GM12878 (cell line): ENCODE measurements at regions not wholly inside any gene's neighbourhood (a gene's known extent, or its start where the extent isn't known, plus 50 kb on each side); places are given as distances from the start of the nearest gene placed in this dataset.

ENCODE experiments used
- ATAC-seq: fragments of 200-7000 bp; cut with Tn5 transposase; 3 replicates; pipeline ENCODE4 v1.9.1; 2020; ENCODE audit warnings: mild to moderate bottlenecking, moderate library complexity
- BruUV-seq: library from RNA; stranded (reverse); fragments of 400-500 nt; replicated peaks from 2 replicates; lab custom pipeline; 2021; lab: Mats Ljungman, UMichigan
- CTCF ChIA-PET: fragments of 300-600 bp; sonication (Branson Sonifier 250); formaldehyde crosslinking; extraction: SDS; loops from one replicate; lab custom pipeline; 2021; ENCODE audit warnings: inconsistent platforms; lab: Yijun Ruan, JAX
- POLR2A ChIA-PET: fragments of 350-600 bp; formaldehyde crosslinking; extraction: SDS; loops from one replicate; lab custom pipeline; 2021; ENCODE audit warnings: inconsistent platforms; lab: Charles Lee
- RAD21 ChIA-PET: fragments of 300-600 bp; sonication (Branson Sonifier 250); formaldehyde crosslinking; loops from one replicate; lab custom pipeline; 2023; ENCODE audit warnings: antibody characterized with exemption; ENCODE audit not compliant: unreplicated experiment; lab: Charles Lee
- SMC1A ChIA-PET: fragments of 300-600 bp; sonication (Branson Sonifier 250); formaldehyde crosslinking; loops from one replicate; lab custom pipeline; 2023; ENCODE audit not compliant: unreplicated experiment, uncharacterized antibody; lab: Charles Lee
- DNase-seq: peaks from one replicate; pipeline ENCODE4 v3.0.0-alpha.2; 2011; ENCODE audit warnings: low read depth, low spot score
- FAIRE-seq: peaks from 3 replicates; lab custom pipeline; 2011; peaks lifted over from hg19 to GRCh38; lab: Jason Lieb, UNC
- H2AFZ ChIP-seq: 2 replicates; pipeline ENCODE4 v1.6.0; 2011; ENCODE audit warnings: low read depth, low read length, control low read depth; ENCODE audit not compliant: control insufficient read depth
- H3K27ac ChIP-seq: 2 replicates; pipeline ENCODE4 v1.5.1; 2011; ENCODE audit warnings: control low read depth; ENCODE audit not compliant: control insufficient read depth, insufficient read depth
- H3K27me3 ChIP-seq, 2 experiments: replicated peaks in 1 of 2; 2 replicates each; pipeline versions ENCODE4 v1.6.0 to v1.6.1; 2011; ENCODE audit warnings: low read length in 1 of 2; ENCODE audit not compliant: control insufficient read depth in 2 of 2, insufficient read depth in 2 of 2
- H3K36me3 ChIP-seq, 2 experiments: 2 replicates each; pipeline ENCODE4 v1.5.1; 2011; ENCODE audit warnings: low read length in 1 of 2; ENCODE audit not compliant: control insufficient read depth in 2 of 2, insufficient read depth in 2 of 2
- H3K4me1 ChIP-seq: 2 replicates; pipeline ENCODE4 v1.6.1; 2011; ENCODE audit warnings: mild to moderate bottlenecking, low read length, moderate library complexity, mixed read lengths; ENCODE audit not compliant: control insufficient read depth, insufficient read depth
- H3K4me2 ChIP-seq: 2 replicates; pipeline ENCODE4 v1.6.0; 2011; ENCODE audit warnings: control low read depth; ENCODE audit not compliant: control insufficient read depth, insufficient read depth
- H3K4me3 ChIP-seq: fragments of 200-600 bp; sonication (generic); 2 replicates; pipeline ENCODE4 v1.5.1; 2016
- H3K79me2 ChIP-seq: 2 replicates; pipeline ENCODE4 v1.6.0; 2011; ENCODE audit warnings: low read length; ENCODE audit not compliant: control insufficient read depth, insufficient read depth
- H3K9ac ChIP-seq: 2 replicates; pipeline ENCODE4 v1.8.0; 2011; ENCODE audit warnings: low read length, control low read depth, mixed read lengths; ENCODE audit not compliant: control insufficient read depth, insufficient read depth
- H3K9me3 ChIP-seq: replicated peaks from 3 replicates; pipeline ENCODE4 v1.5.1; 2011; ENCODE audit warnings: mild to moderate bottlenecking, low read length; ENCODE audit not compliant: control insufficient read depth, insufficient read depth
- H4K20me1 ChIP-seq: 2 replicates; pipeline ENCODE4 v1.6.0; 2011; ENCODE audit not compliant: control insufficient read depth, insufficient read depth
- ATF7 ChIP-seq: fragments of 450-650 bp; IDR thresholded peaks from 2 replicates; pipeline ENCODE4 v1.6.1; 2016; ENCODE audit warnings: low read depth, mild to moderate bottlenecking
- CHD2 ChIP-seq: IDR thresholded peaks from 2 replicates; pipeline ENCODE4 v1.6.1; 2011; ENCODE audit warnings: low read depth, low read length, improper control_type of control experiment, borderline replicate concordance
- E2F8 ChIP-seq: fragments of 450-650 bp; IDR thresholded peaks from 2 replicates; pipeline ENCODE4 v1.6.1; 2018; ENCODE audit warnings: mild to moderate bottlenecking, low read depth, moderate library complexity; ENCODE audit not compliant: partially characterized antibody
- GABPA ChIP-seq: IDR thresholded peaks from 2 replicates; pipeline ENCODE4 v1.6.1; 2014; ENCODE audit warnings: antibody characterized with exemption, low read depth, mild to moderate bottlenecking, inconsistent platforms
- IKZF1 ChIP-seq: fragments of 450-650 bp; conservative IDR thresholded peaks from 2 replicates; pipeline ENCODE4 v1.6.1; 2017; ENCODE audit warnings: antibody characterized with exemption, mild to moderate bottlenecking
- IKZF2 ChIP-seq, 2 experiments: fragments of 450-650 bp; IDR thresholded peaks; 2 replicates each; pipeline ENCODE4 v1.6.1; 2017; ENCODE audit warnings: mild to moderate bottlenecking in 2 of 2, moderate library complexity in 2 of 2
- IRF4 ChIP-seq: IDR thresholded peaks from 2 replicates; pipeline ENCODE4 v1.6.1; 2011; ENCODE audit warnings: low read depth, low read length
- MTA3 ChIP-seq: IDR thresholded peaks from 2 replicates; pipeline ENCODE4 v1.6.1; 2012; ENCODE audit warnings: low read length, inconsistent platforms, borderline replicate concordance
- MXI1 ChIP-seq: fragments of 150-350 bp; IDR thresholded peaks from 2 replicates; pipeline ENCODE4 v1.6.1; 2011; ENCODE audit warnings: low read depth, mild to moderate bottlenecking, inconsistent platforms, low read length, improper control_type of control experiment
- NFYB ChIP-seq: IDR thresholded peaks from 2 replicates; pipeline ENCODE4 v1.6.1; 2011; ENCODE audit warnings: low read depth, mild to moderate bottlenecking, low read length, improper control_type of control experiment, moderate library complexity; ENCODE audit not compliant: insufficient read depth
- PKNOX1 ChIP-seq: fragments of 450-650 bp; IDR thresholded peaks from 2 replicates; pipeline ENCODE4 v1.6.1; 2016; ENCODE audit warnings: mild to moderate bottlenecking
- RBBP5 ChIP-seq: fragments of 200-600 bp; sonication (generic); conservative IDR thresholded peaks from 2 replicates; pipeline ENCODE4 v1.6.1; 2016
- RELA ChIP-seq: fragments of 450-650 bp; IDR thresholded peaks from 2 replicates; pipeline ENCODE4 v1.8.0; 2014; ENCODE audit warnings: borderline replicate concordance; ENCODE audit not compliant: partially characterized antibody
- WGBS: methylation state at CpG from one replicate; pipeline ENCODE4 v1.1.6; 2016; ENCODE audit warnings: low lambda C conversion rate; ENCODE audit not compliant: insufficient replicate concordance, insufficient coverage; ENCODE audit errors: missing lambda C conversion rate; 5-methylcytosine and 5-hydroxymethylcytosine counted together
- in situ Hi-C: fragments of 300-500 bp; cut with MboI; formaldehyde crosslinking; loops from 9 replicates; pipeline ENCODE4 v1.14.3; 2018; ENCODE audit warnings: mixed read lengths
- intact Hi-C: fragments of 100-400 bp; cut with micrococcal nuclease; formaldehyde crosslinking; loops from one replicate; pipeline ENCODE4 v1.14.2; 2022; ENCODE audit not compliant: unreplicated experiment

- WGBS = 75% methylated on average over 1 of the region's 1 CpG
- H3K4me3 ChIP-seq = no peak overlapping the region
- no peak overlapping the region for H3K27ac ChIP-seq
- in situ Hi-C loops (no loop called here), intact Hi-C loops (no loop called here)
- SMC1A ChIA-PET = no interaction called here
- TF ChIP-seq MTA3 (no peak), IRF4 (no peak), RELA (no peak), NFYB (no peak), IKZF2 (IDR thresholded peaks at IDR 0.05) (no peak), CHD2 (no peak), RBBP5 (no peak), MXI1 (no peak), ATF7 (no peak), E2F8 (no peak), GABPA (no peak), IKZF1 (no peak), PKNOX1 (no peak)
- POLR2A ChIA-PET = no interaction called here
- H3K36me3 ChIP-seq = no peaks in the 10 kb centered on the region
- no TSS peak for BruUV-seq
- no peak for FAIRE-seq
- no peaks in the 10 kb centered on the region for H4K20me1 ChIP-seq
- H3K27me3 ChIP-seq = no peaks in the 10 kb centered on the region
- no peak for DNase-seq
- H2AFZ ChIP-seq = no peak overlapping the region
- RAD21 ChIA-PET = interaction anchor here (0.6 kb wide), 1 partner anchor 26 kb away, joined by 3 read pairs; no protein-coding TSS in a partner anchor
- no peaks in the 10 kb centered on the region for H3K9me3 ChIP-seq
- H3K9ac ChIP-seq = no peak overlapping the region
- CTCF ChIA-PET = interaction anchor here (0.7 kb wide), 1 partner anchor 1723 kb away, joined by 3 read pairs; no protein-coding TSS in a partner anchor
- no peak for ATAC-seq
- no peaks in the 10 kb centered on the region for H3K4me1 ChIP-seq
- no peaks in the 10 kb centered on the region for H3K79me2 ChIP-seq
- H3K4me2 ChIP-seq = no peak overlapping the region
Observed at GRCh38 chr9:108211411-108211955, 644.3 kb downstream of the ACTL7B start.
